H1 (cell line): ENCODE measurements at regions not wholly inside any gene's neighbourhood (a gene's known extent, or its start where the extent isn't known, plus 50 kb on each side); places are given as distances from the start of the nearest gene placed in this dataset.

Source experiments
- CTCF ChIA-PET: fragments of 300-600 bp; sonication (Branson Sonifier 250); formaldehyde crosslinking; loops from one replicate; lab custom pipeline; 2021; ENCODE audit not compliant: partially characterized antibody; lab: Charles Lee
- POLR2A ChIA-PET: fragments of 300-600 bp; sonication (Branson Sonifier 250); formaldehyde crosslinking; loops from one replicate; lab custom pipeline; 2021; ENCODE audit warnings: inconsistent platforms; ENCODE audit not compliant: partially characterized antibody; lab: Charles Lee
- DNase-seq, 2 experiments: peaks; one replicate each; pipeline versions ENCODE4 v3.0.0 to v3.0.0-alpha.2; 2010 to 2022; ENCODE audit warnings: low spot score in 2 of 2, low read depth in 1 of 2, mixed read lengths in 1 of 2
- FAIRE-seq: peaks from 2 replicates; lab custom pipeline; 2011; peaks lifted over from hg19 to GRCh38; lab: Jason Lieb, UNC
- H2AFZ ChIP-seq: 2 replicates; pipeline ENCODE4 v1.8.1; 2012; ENCODE audit warnings: low read length, inconsistent platforms
- H2AK5ac ChIP-seq: 2 replicates; pipeline ENCODE4 v1.6.1; 2013; ENCODE audit warnings: low read depth, low read length
- H2BK120ac ChIP-seq: replicated peaks from 2 replicates; pipeline ENCODE3; 2013; ENCODE audit warnings: low read depth, low read length, inconsistent platforms
- H2BK12ac ChIP-seq: 2 replicates; pipeline ENCODE4 v1.6.1; 2013; ENCODE audit warnings: low read depth, low read length
- H2BK15ac ChIP-seq: 2 replicates; pipeline ENCODE4 v1.6.1; 2013; ENCODE audit warnings: low read length
- H2BK20ac ChIP-seq: 2 replicates; pipeline ENCODE4 v1.6.1; 2013; ENCODE audit warnings: low read length
- H2BK5ac ChIP-seq: 2 replicates; pipeline ENCODE4 v1.6.1; 2013; ENCODE audit warnings: low read depth, low read length
- H3K14ac ChIP-seq: 2 replicates; pipeline ENCODE4 v1.6.1; 2013; ENCODE audit warnings: inconsistent platforms; ENCODE audit not compliant: insufficient read length
- H3K18ac ChIP-seq: 2 replicates; pipeline ENCODE4 v1.6.1; 2013; ENCODE audit warnings: low read length; ENCODE audit errors: extremely low read depth
- H3K23ac ChIP-seq: 2 replicates; pipeline ENCODE4 v1.6.1; 2013; ENCODE audit warnings: inconsistent platforms; ENCODE audit not compliant: insufficient read length
- H3K23me2 ChIP-seq: 2 replicates; pipeline ENCODE4 v1.6.1; 2013; ENCODE audit warnings: low read depth, low read length
- H3K27ac ChIP-seq: 2 replicates; pipeline ENCODE4 v1.6.1; 2011; ENCODE audit warnings: low read depth, low read length, inconsistent platforms
- H3K27me3 ChIP-seq, 4 experiments: replicated peaks in 1 of 4; 1 replicate in 1 of 4; 2 replicates in 3 of 4; pipeline versions ENCODE4 v1.6.1 to v1.8.1; 2011 to 2013; ENCODE audit warnings: low read length in 3 of 4, mild to moderate bottlenecking in 3 of 4, inconsistent platforms in 2 of 4, mixed read lengths in 2 of 4, moderate library complexity in 1 of 4; ENCODE audit not compliant: control insufficient read depth in 3 of 4, insufficient read depth in 3 of 4; ENCODE audit errors: extremely low read depth in 1 of 4
- H3K36me3 ChIP-seq, 4 experiments: 2 replicates each; pipeline versions ENCODE4 v1.6.1 to v1.8.1; 2011 to 2013; ENCODE audit warnings: mild to moderate bottlenecking in 4 of 4, low read length in 3 of 4, moderate library complexity in 2 of 4, control low read depth in 1 of 4, inconsistent platforms in 1 of 4; ENCODE audit not compliant: insufficient read depth in 4 of 4, control insufficient read depth in 2 of 4
- H3K4ac ChIP-seq: replicated peaks from 2 replicates; pipeline ENCODE3; 2013; ENCODE audit warnings: low read length, low read depth, mixed read lengths, inconsistent platforms; ENCODE audit not compliant: insufficient read length
- H3K4me1 ChIP-seq, 4 experiments: replicated peaks in 1 of 4; 1 replicate in 1 of 4; 2 replicates in 3 of 4; pipeline versions ENCODE4 v1.6.1 to v1.8.1; 2011 to 2013; ENCODE audit warnings: low read length in 3 of 4, inconsistent platforms in 2 of 4, mixed read lengths in 1 of 4; ENCODE audit not compliant: insufficient read depth in 4 of 4, control insufficient read depth in 3 of 4
- H3K4me2 ChIP-seq, 2 experiments: 2 replicates each; pipeline versions ENCODE4 v1.6.1 to v1.8.1; 2011 to 2013; ENCODE audit warnings: low read depth in 2 of 2, low read length in 2 of 2, control low read depth in 1 of 2, inconsistent platforms in 1 of 2, mild to moderate bottlenecking in 1 of 2; ENCODE audit not compliant: insufficient read depth in 1 of 2
- H3K4me3 ChIP-seq, 4 experiments: fragments of 200-600, 300-600 bp in 1 of 4; sonication (generic), shearing (Covaris generic), sonication (Bioruptor Twin) in 1 of 4; 2 replicates each; pipeline versions ENCODE4 v1.5.1 to v1.8.1; 2011 to 2016; ENCODE audit warnings: low read length in 4 of 4, low read depth in 3 of 4, control low read depth in 2 of 4, inconsistent platforms in 2 of 4, mild to moderate bottlenecking in 2 of 4, mixed read lengths in 1 of 4, moderate library complexity in 1 of 4; ENCODE audit not compliant: insufficient read depth in 2 of 4; ENCODE audit errors: extremely low read depth in 1 of 4
- H3K56ac ChIP-seq: replicated peaks from 2 replicates; pipeline ENCODE3; 2013; ENCODE audit warnings: low read depth, mild to moderate bottlenecking, mixed read lengths, low read length, inconsistent platforms; ENCODE audit not compliant: insufficient read length
- H3K79me1 ChIP-seq: 2 replicates; pipeline ENCODE4 v1.6.1; 2013; ENCODE audit warnings: low read depth, low read length, control low read depth
- H3K79me2 ChIP-seq, 2 experiments: 2 replicates each; pipeline versions ENCODE4 v1.6.1 to v1.8.1; 2012 to 2013; ENCODE audit warnings: low read length in 2 of 2, mild to moderate bottlenecking in 2 of 2, inconsistent platforms in 1 of 2; ENCODE audit not compliant: insufficient read depth in 2 of 2, control insufficient read depth in 1 of 2
- H3K9ac ChIP-seq, 4 experiments: replicated peaks in 1 of 4; 1 replicate in 1 of 4; 2 replicates in 3 of 4; pipeline versions ENCODE4 v1.6.1 to v1.8.1; 2011 to 2013; ENCODE audit warnings: low read depth in 3 of 4, low read length in 3 of 4, control low read depth in 2 of 4, mild to moderate bottlenecking in 2 of 4, moderate library complexity in 2 of 4, inconsistent platforms in 1 of 4; ENCODE audit errors: extremely low read depth in 1 of 4
- H3K9me3 ChIP-seq, 2 experiments: 2 replicates each; pipeline versions ENCODE4 v1.6.1 to v1.8.1; 2012 to 2013; ENCODE audit warnings: mild to moderate bottlenecking in 2 of 2, moderate library complexity in 2 of 2, control low read depth in 1 of 2, inconsistent platforms in 1 of 2, low read depth in 1 of 2, low read length in 1 of 2, mixed read lengths in 1 of 2; ENCODE audit not compliant: insufficient read depth in 2 of 2
- H4K20me1 ChIP-seq, 2 experiments: replicated peaks in 1 of 2; 2 replicates each; pipeline versions ENCODE3 to v1.8.1; 2011 to 2013; ENCODE audit warnings: inconsistent platforms in 2 of 2, low read length in 2 of 2, mild to moderate bottlenecking in 1 of 2; ENCODE audit not compliant: insufficient read depth in 2 of 2, control insufficient read depth in 1 of 2
- H4K5ac ChIP-seq: 2 replicates; pipeline ENCODE4 v1.6.1; 2013; ENCODE audit warnings: low read length, low read depth, mixed read lengths, inconsistent platforms; ENCODE audit not compliant: insufficient read length
- H4K8ac ChIP-seq: 2 replicates; pipeline ENCODE4 v1.8.0; 2013; ENCODE audit warnings: mild to moderate bottlenecking, moderate library complexity, low read length, inconsistent platforms; ENCODE audit not compliant: insufficient read depth; ENCODE audit errors: extremely low read depth
- H4K91ac ChIP-seq: replicated peaks from 2 replicates; pipeline ENCODE3; 2013; ENCODE audit warnings: low read length, mixed read lengths, inconsistent platforms; ENCODE audit not compliant: insufficient read length
- RFX5 ChIP-seq: IDR thresholded peaks from 2 replicates; pipeline ENCODE4 v1.6.1; 2011; ENCODE audit warnings: low read depth, low read length, improper control_type of control experiment, borderline replicate concordance
- TBP ChIP-seq: IDR thresholded peaks from 2 replicates; pipeline ENCODE4 v1.6.1; 2011; ENCODE audit warnings: low read depth, low read length, improper control_type of control experiment

DNA sequence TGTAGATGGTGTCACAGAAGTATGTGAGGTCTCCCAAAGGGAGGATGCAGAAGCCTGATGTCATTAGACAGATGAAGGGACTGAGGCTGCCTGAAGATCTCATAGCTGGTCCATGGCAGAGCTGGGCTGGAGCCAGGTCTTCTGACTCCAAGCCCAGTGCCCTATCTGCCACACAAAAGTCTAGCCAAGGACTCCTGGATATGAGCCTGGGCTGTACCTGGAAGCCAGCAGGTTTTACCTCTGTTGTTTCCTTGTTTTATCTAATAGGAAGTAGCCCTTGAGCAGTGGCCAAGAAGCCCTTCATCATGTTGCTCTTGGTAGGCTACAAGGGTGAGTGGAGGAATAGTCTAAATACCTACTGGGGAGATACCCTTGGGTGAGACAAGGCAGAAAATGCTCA is 74.4 kb upstream of the SLC44A3 start:
- no peak overlapping the region for H3K9ac ChIP-seq
- H2BK120ac ChIP-seq: no peak overlapping the region
- H4K8ac ChIP-seq: no peak overlapping the region
- no peak overlapping the region for H3K18ac ChIP-seq
- H2BK20ac ChIP-seq: no peak overlapping the region
- FAIRE-seq: no peak
- no peak overlapping the region for H3K23ac ChIP-seq
- H3K79me1 ChIP-seq: no peaks in the 10 kb centered on the region
- no peak overlapping the region for H4K5ac ChIP-seq
- no peaks in the 10 kb centered on the region for H3K27me3 ChIP-seq
- no peak overlapping the region for H3K14ac ChIP-seq
- H3K27ac ChIP-seq: no peak overlapping the region
- H3K9me3 ChIP-seq: no peaks in the 10 kb centered on the region; a peak in 1 of 4 replicates
- no peak overlapping the region for H2BK5ac ChIP-seq
- no peaks in the 10 kb centered on the region for H3K4me1 ChIP-seq
- ChIA-PET POLR2A (no interaction called here), CTCF (interaction anchor here (0.5 to 1.0 kb wide), 2 partner anchors 194 to 205 kb away, joined by 3 read pairs; no protein-coding TSS in a partner anchor)
- H4K20me1 ChIP-seq: peaks cover 0 to 1% of the 10 kb centered on the region in 2 experiments
- no peaks in the 10 kb centered on the region for H3K23me2 ChIP-seq
- no peaks in the 10 kb centered on the region for H3K79me2 ChIP-seq
- no peak overlapping the region for H3K4me2 ChIP-seq
- DNase-seq: no peak
- TF ChIP-seq RFX5: no peak
- no peak for TF ChIP-seq TBP
- no peak overlapping the region for H2AFZ ChIP-seq
- H3K4ac ChIP-seq: no peak overlapping the region
- H3K56ac ChIP-seq: no peak overlapping the region
- no peak overlapping the region for H4K91ac ChIP-seq
- H2BK15ac ChIP-seq: no peak overlapping the region
- no peaks in the 10 kb centered on the region for H3K36me3 ChIP-seq
- no peak overlapping the region for H2BK12ac ChIP-seq
- no peak overlapping the region for H3K4me3 ChIP-seq
- H2AK5ac ChIP-seq: no peak overlapping the region
